Amniotic epithelial cell (primary cell): ENCODE measurements at regions not wholly inside any gene's neighbourhood (a gene's known extent, or its start where the extent isn't known, plus 50 kb on each side); places are given as distances from the start of the nearest gene placed in this dataset.

Source experiments
- DNase-seq: peaks from one replicate; pipeline ENCODE4 v3.0.0-alpha.2; 2010; ENCODE audit warnings: low read depth

- no peak for DNase-seq
These were observed 89.6 kb upstream of the RAP2B start for GRCh38 chr3:153072382-153072781.

GRCh38 chr3:153072856-153073255, 89.2 kb upstream of the RAP2B start:
- DNase-seq = no peak

GRCh38 chr3:153073636-153074035, 88.4 kb upstream of the RAP2B start:
- no peak for DNase-seq

- DNase-seq = no peak
These were observed 83.2 kb upstream of the RAP2B start for GRCh38 chr3:153078826-153079225.

- DNase-seq = no peak
These were observed 82.6 kb upstream of the RAP2B start for GRCh38 chr3:153079386-153079785.

GRCh38 chr3:153080778-153081240, 81.2 kb upstream of the RAP2B start:
- no peak for DNase-seq

- DNase-seq = no peak
These were observed 77.6 kb upstream of the RAP2B start for GRCh38 chr3:153084431-153084830.

- no peak for DNase-seq
These were observed 74.1 kb upstream of the RAP2B start for GRCh38 chr3:153087595-153088566.

GRCh38 chr3:153089620-153090019, 72.4 kb upstream of the RAP2B start:
- DNase-seq = no peak

GRCh38 chr3:153090973-153091372, 71.1 kb upstream of the RAP2B start:
- DNase-seq = no peak

- DNase-seq = no peak
These were observed 68.4 kb upstream of the RAP2B start for GRCh38 chr3:153093629-153094028.

- peak; percentile 16 for DNase-seq
These were observed 67.6 kb upstream of the RAP2B start for GRCh38 chr3:153094386-153094785.

GRCh38 chr3:153095441-153095840, 66.6 kb upstream of the RAP2B start:
- DNase-seq = no peak

GRCh38 chr3:153096731-153097131, 65.3 kb upstream of the RAP2B start:
- no peak for DNase-seq

- no peak for DNase-seq
These were observed 64.8 kb upstream of the RAP2B start for GRCh38 chr3:153097213-153097612.

- no peak for DNase-seq
These were observed 62.9 kb upstream of the RAP2B start for GRCh38 chr3:153099131-153099530.

GRCh38 chr3:153103406-153103945, 58.5 kb upstream of the RAP2B start:
- peak; percentile 2 for DNase-seq

- no peak for DNase-seq
These were observed 52.0 kb upstream of the RAP2B start for GRCh38 chr3:153110041-153110440.

GRCh38 chr3:153111016-153111415, 51.0 kb upstream of the RAP2B start:
- DNase-seq = no peak
